Parathyroid adenoma (tissue), 2 donors: ENCODE measurements at regions not wholly inside any gene's neighbourhood (a gene's known extent, or its start where the extent isn't known, plus 50 kb on each side); places are given as distances from the start of the nearest gene placed in this dataset.

Experiments used
- H2AFZ ChIP-seq: fragments of 300-600 bp; sonication (generic); one replicate; pipeline ENCODE4 v1.7.0; 2017; ENCODE audit warnings: antibody characterized with exemption, mild to moderate bottlenecking
- H3K27ac ChIP-seq: fragments of 300-600 bp; sonication (generic); one replicate; pipeline ENCODE4 v1.7.0; 2017
- H3K27me3 ChIP-seq: fragments of 300-600 bp; sonication (generic); one replicate; pipeline ENCODE4 v1.7.0; 2017; ENCODE audit warnings: low read length; ENCODE audit not compliant: control insufficient read depth, insufficient read depth
- H3K36me3 ChIP-seq: fragments of 300-600 bp; sonication (generic); one replicate; pipeline ENCODE4 v1.7.0; 2017; ENCODE audit warnings: low read length; ENCODE audit not compliant: control insufficient read depth, insufficient read depth
- H3K4me1 ChIP-seq: fragments of 300-600 bp; sonication (generic); one replicate; pipeline ENCODE4 v1.7.0; 2017; ENCODE audit warnings: control low read depth
- H3K4me2 ChIP-seq: fragments of 300-600 bp; sonication (generic); one replicate; pipeline ENCODE4 v1.7.0; 2017; ENCODE audit warnings: low read length
- H3K4me3 ChIP-seq: fragments of 300-600 bp; sonication (generic); one replicate; pipeline ENCODE4 v1.7.0; 2017; ENCODE audit warnings: low read depth, low read length
- H3K79me2 ChIP-seq: fragments of 300-600 bp; sonication (generic); one replicate; pipeline ENCODE4 v1.7.0; 2017; ENCODE audit warnings: control low read depth
- H3K9ac ChIP-seq: fragments of 300-600 bp; sonication (generic); one replicate; pipeline ENCODE4 v1.7.0; 2017; ENCODE audit warnings: mild to moderate bottlenecking
- H3K9me3 ChIP-seq: fragments of 300-600 bp; sonication (generic); one replicate; pipeline ENCODE4 v1.7.0; 2017; ENCODE audit warnings: low read length; ENCODE audit not compliant: control insufficient read depth
- CTCF ChIP-seq: fragments of 300-600 bp; sonication (generic); IDR thresholded peaks from one replicate; pipeline ENCODE4 v1.7.0; 2017; ENCODE audit warnings: antibody characterized with exemption, mild to moderate bottlenecking
- donor health status: primary hyperparathyroidism.

- no peaks in the 10 kb centered on the region for H3K79me2 ChIP-seq
- no peak overlapping the region for H2AFZ ChIP-seq
- H3K9me3 ChIP-seq, result no peaks in the 10 kb centered on the region
- no peaks in the 10 kb centered on the region for H3K4me1 ChIP-seq
- no peak overlapping the region for H3K4me3 ChIP-seq
- no peak overlapping the region for H3K27ac ChIP-seq
- H3K27me3 ChIP-seq, result no peaks in the 10 kb centered on the region
- TF ChIP-seq CTCF, result no peak
- H3K9ac ChIP-seq, result no peak overlapping the region
- no peaks in the 10 kb centered on the region for H3K36me3 ChIP-seq
- H3K4me2 ChIP-seq, result no peak overlapping the region
Measured at GRCh38 chr5:33338336-33339110, 102.2 kb upstream of the TARS1 start.

GRCh38 chr5:33339413-33339812, 101.4 kb upstream of the TARS1 start:
- no peaks in the 10 kb centered on the region for H3K4me1 ChIP-seq
- H3K79me2 ChIP-seq, result no peaks in the 10 kb centered on the region
- no peak for TF ChIP-seq CTCF
- no peak overlapping the region for H3K27ac ChIP-seq
- no peak overlapping the region for H3K4me2 ChIP-seq
- no peak overlapping the region for H3K9ac ChIP-seq
- H3K4me3 ChIP-seq, result no peak overlapping the region
- no peaks in the 10 kb centered on the region for H3K36me3 ChIP-seq
- no peak overlapping the region for H2AFZ ChIP-seq
- H3K9me3 ChIP-seq, result no peaks in the 10 kb centered on the region
- H3K27me3 ChIP-seq, result no peaks in the 10 kb centered on the region

GRCh38 chr5:33340195-33340594, 100.6 kb upstream of the TARS1 start:
- H3K36me3 ChIP-seq, result no peaks in the 10 kb centered on the region
- no peaks in the 10 kb centered on the region for H3K4me1 ChIP-seq
- H3K79me2 ChIP-seq, result no peaks in the 10 kb centered on the region
- H3K9me3 ChIP-seq, result no peaks in the 10 kb centered on the region
- no peak overlapping the region for H3K4me3 ChIP-seq
- TF ChIP-seq CTCF, result no peak
- no peak overlapping the region for H3K4me2 ChIP-seq
- no peak overlapping the region for H2AFZ ChIP-seq
- no peak overlapping the region for H3K9ac ChIP-seq
- H3K27ac ChIP-seq, result no peak overlapping the region
- no peaks in the 10 kb centered on the region for H3K27me3 ChIP-seq

GRCh38 chr5:33341351-33341750, 99.4 kb upstream of the TARS1 start:
- no peaks in the 10 kb centered on the region for H3K79me2 ChIP-seq
- no peak overlapping the region for H3K9ac ChIP-seq
- no peak overlapping the region for H3K4me2 ChIP-seq
- H3K9me3 ChIP-seq, result no peaks in the 10 kb centered on the region
- no peaks in the 10 kb centered on the region for H3K27me3 ChIP-seq
- H3K36me3 ChIP-seq, result no peaks in the 10 kb centered on the region
- TF ChIP-seq CTCF, result no peak
- no peak overlapping the region for H2AFZ ChIP-seq
- no peak overlapping the region for H3K4me3 ChIP-seq
- no peak overlapping the region for H3K27ac ChIP-seq
- H3K4me1 ChIP-seq, result no peaks in the 10 kb centered on the region

GRCh38 chr5:33343676-33344327, 97.0 kb upstream of the TARS1 start:
- Histone ChIP-seq H3K27me3 (no peaks in the 10 kb centered on the region), H3K9ac (no peak overlapping the region), H3K36me3 (no peaks in the 10 kb centered on the region), H2AFZ (no peak overlapping the region), H3K27ac (no peak overlapping the region), H3K4me3 (no peak overlapping the region), H3K9me3 (no peaks in the 10 kb centered on the region), H3K4me2 (no peak overlapping the region), H3K4me1 (no peaks in the 10 kb centered on the region), H3K79me2 (no peaks in the 10 kb centered on the region)
- TF ChIP-seq CTCF, result no peak
